HG02571 (cell line): ENCODE measurements at regions not wholly inside any gene's neighbourhood (a gene's known extent, or its start where the extent isn't known, plus 50 kb on each side); places are given as distances from the start of the nearest gene placed in this dataset.
"Not testable (repeated sequence)": the region's sequence is repeated elsewhere in the genome, so short reads cannot be mapped to it uniquely, and the experiment has no call there.

Experiments used
- ATAC-seq: cut with Tn5 transposase; IDR thresholded peaks from one replicate; pipeline ENCODE4 v1.9.1; 2021; ENCODE audit warnings: mild to moderate bottlenecking, moderate library complexity; ENCODE audit not compliant: unreplicated experiment

DNA sequence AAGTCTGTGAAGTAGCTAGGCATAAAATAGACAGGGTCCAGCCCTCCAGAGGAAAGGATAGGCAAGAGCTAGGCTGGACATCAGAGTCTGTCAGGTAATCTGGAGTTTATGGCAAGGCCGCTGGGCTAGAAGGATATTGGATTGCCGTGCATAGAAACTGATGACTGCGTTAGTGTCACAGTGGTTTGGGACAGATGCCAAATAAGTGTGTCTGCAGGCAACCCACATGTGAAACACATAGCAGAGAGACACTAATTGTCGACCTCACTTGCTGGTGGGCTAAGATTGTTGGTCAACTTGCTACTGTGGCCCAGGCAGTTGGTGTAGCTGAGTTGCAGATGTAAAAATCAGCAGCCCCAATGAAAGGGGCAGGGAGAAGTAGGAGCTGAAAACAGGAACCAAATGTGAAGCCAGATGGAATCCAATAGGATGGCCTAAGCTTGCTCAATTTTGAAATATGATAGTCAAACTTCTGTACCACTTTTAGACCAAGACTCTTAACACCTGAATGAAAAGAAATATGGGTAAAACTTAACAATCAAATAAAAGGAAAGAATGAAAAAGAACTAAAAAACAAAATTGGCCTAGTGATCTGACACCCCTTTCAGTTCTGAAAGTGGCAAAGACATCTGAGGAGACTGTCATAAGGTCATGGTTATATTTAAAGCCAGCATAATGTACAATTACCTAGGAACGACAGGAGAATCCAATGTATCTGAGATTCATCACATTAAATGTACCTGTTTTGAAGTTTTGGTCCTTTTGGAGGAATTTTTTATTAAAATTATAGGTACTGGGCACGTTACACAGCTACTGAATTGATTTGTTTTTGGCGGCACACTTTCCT, 243.3 kb upstream of the ACTBL2 start:
- no peak for ATAC-seq

DNA sequence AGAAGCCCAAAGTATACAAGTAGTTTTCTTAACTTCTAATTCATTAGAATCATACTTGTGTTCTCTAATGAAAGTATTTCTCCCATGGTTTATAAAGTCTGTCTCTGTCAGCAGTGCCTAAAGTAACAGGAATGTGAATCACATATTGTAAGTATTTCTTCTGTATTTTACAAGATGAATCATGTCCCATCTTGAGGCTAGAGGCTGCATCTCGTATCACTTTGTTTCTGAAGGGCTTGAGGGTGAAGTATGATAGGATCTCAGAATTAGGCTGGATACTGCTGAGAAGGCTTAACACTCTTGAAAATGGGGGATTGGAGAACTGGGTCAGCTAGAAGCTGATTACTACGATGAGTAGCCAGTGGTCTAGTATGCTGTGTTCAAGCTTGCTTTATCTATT, 242.2 kb upstream of the ACTBL2 start:
- ATAC-seq, result no peak

DNA sequence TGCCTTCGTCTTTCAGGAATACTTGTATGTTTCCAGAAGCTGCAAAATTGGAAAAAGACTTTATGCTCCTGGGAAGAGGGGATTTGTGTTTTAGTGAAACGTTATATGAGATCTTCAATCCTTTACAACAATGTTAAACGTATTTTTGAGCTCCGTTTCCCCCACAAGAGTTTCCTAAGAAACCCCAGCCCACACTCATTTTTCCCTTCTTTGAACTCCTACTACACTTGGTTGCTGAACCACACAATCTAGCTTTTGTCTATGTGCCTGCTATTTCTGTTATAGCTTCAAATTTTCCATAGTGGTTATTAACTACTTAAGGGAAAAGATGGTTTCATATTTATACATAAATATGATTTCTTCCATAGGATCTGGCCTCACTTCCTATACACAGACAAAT, 238.6 kb upstream of the ACTBL2 start:
- no peak for ATAC-seq

- no peak for ATAC-seq
These were observed 238.0 kb upstream of the ACTBL2 start for GRCh38 chr5:57720656-57721055.

- no peak for ATAC-seq
These were observed 236.6 kb upstream of the ACTBL2 start for GRCh38 chr5:57719216-57719615.

DNA sequence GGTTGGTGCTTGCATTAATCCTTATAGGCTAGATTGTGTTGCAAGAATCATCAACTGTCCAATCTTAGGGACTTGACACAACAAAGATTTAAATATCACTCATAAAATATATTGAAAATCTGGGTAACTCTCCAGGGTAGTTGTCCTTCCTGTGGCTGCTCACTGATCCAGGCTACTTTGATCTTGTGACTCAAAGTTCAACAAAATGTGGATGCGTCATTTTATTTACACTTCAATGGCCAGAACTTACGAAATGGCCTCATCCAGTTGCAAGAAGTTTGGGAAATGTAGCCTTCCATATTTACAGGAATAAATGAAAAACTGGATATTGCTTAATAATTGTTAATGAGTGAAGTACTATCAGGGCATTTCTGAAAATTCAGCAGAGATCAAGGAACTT, 235.5 kb upstream of the ACTBL2 start:
- no peak for ATAC-seq

GRCh38 chr5:57717555-57717954, 234.9 kb upstream of the ACTBL2 start:
- ATAC-seq, result no peak

DNA sequence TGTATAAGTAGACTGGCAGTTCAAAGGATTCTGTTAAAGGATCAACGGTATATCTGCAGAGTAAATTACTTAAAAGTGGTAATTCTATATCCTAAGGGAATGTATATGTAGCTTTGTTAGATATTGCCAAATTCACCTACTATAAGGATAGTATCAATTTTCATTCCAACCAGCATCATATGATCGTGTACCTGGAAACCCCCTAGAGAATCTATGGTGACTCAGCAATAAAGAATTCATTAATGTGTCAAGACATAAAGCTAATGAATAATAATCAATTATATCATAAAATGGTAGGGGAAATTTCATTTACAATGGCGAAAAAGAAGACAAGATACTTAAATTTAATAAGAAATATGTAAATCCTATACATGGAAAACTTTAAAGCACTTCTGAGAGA, 234.1 kb upstream of the ACTBL2 start:
- ATAC-seq, result no peak

- no peak for ATAC-seq
These were observed 232.7 kb upstream of the ACTBL2 start for GRCh38 chr5:57715296-57715695.

DNA sequence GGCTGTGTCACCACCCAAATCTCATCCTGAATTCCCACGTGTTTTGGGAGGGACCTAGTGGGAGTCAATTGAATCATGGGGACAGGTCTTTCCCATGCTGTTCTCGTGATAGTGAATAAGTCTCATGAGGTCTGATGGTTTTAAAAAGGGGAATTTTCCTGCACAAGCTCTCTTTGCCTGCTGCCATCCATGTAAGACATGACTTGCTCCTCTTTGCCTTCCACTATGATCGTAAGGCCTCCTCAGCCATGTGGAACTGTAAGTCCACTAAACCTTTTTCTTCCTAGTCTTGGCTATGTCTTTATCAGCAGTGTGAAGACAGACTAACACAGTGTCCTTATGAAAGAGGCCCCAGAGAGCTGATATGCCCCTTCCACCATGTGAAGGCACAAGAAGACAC, 230.9 kb upstream of the ACTBL2 start:
- not testable (repeated sequence) for ATAC-seq

DNA sequence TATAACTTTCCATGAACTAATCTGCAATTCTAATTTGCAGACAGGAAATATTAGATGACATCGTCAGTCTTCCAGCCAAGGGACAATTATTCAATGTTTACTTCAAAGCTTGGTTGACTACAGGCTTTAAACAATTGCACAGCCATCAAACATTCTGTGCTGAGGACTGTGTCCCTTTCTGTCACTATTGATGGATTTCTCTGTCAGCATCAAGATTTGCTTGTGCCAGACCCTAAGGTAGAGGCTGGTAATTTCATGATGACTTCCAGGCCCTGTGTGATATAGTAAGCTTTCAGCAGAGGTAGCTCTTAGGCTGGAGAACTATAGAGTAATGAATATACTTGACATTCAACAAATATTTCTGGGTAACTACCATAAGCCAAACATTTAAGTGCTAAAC, 229.3 kb upstream of the ACTBL2 start:
- ATAC-seq, result no peak

GRCh38 chr5:57711471-57711870, 228.9 kb upstream of the ACTBL2 start:
- no peak for ATAC-seq

GRCh38 chr5:57710126-57710525, 227.5 kb upstream of the ACTBL2 start:
- no peak for ATAC-seq

- ATAC-seq, result no peak
These were observed 223.2 kb upstream of the ACTBL2 start for GRCh38 chr5:57705769-57706168.

GRCh38 chr5:57703721-57704120, 221.1 kb upstream of the ACTBL2 start:
- no peak for ATAC-seq

- no peak for ATAC-seq
These were observed 217.9 kb upstream of the ACTBL2 start for GRCh38 chr5:57700484-57700883.

- no peak for ATAC-seq
These were observed 217.5 kb upstream of the ACTBL2 start for GRCh38 chr5:57700072-57700471.

- ATAC-seq, result no peak
These were observed 216.2 kb upstream of the ACTBL2 start for GRCh38 chr5:57698802-57699201.

DNA sequence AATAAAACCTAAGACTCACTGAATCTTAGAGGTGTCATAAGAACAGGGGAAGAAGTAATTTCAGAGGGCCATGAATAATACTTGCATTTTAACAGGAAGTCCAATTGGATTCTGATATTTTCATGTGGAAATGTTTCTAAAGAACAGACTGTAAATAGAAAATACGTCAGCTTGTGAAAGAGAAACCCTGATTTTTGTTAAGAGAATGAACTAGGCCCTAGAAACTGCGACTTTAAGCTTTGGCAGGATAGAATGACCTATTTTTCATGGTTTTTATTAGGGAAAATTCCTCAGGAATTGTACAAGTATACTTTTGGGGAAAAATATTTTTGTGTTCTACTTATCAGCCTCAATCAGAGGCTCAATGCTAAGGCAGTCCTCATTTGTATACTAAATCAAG, 215.5 kb upstream of the ACTBL2 start:
- ATAC-seq, result no peak

GRCh38 chr5:57696825-57697570, 214.4 kb upstream of the ACTBL2 start:
- no peak for ATAC-seq

- no peak for ATAC-seq
These were observed 213.8 kb upstream of the ACTBL2 start for GRCh38 chr5:57696389-57696769.

GRCh38 chr5:57695706-57696388, 213.2 kb upstream of the ACTBL2 start:
- ATAC-seq, result no peak
